Lower lobe of right lung (tissue), 2 donors: ENCODE measurements at regions not wholly inside any gene's neighbourhood (a gene's known extent, or its start where the extent isn't known, plus 50 kb on each side); places are given as distances from the start of the nearest gene placed in this dataset.

ENCODE experiments used
- ATAC-seq, 2 donors: fragments of 200-7000 bp; cut with Tn5 transposase; one replicate each; pipeline ENCODE4 v1.9.1; 2020 to 2022; ENCODE audit warnings: mild to moderate bottlenecking in 2 of 2, moderate library complexity in 2 of 2
- DNase-seq: peaks from one replicate; pipeline ENCODE4 v3.0.0-alpha.2; 2020
- H3K27ac ChIP-seq: fragments of 200-600 bp; one replicate; pipeline ENCODE4 v1.8.0; 2022
- H3K27me3 ChIP-seq: fragments of 200-600 bp; one replicate; pipeline ENCODE4 v1.8.0; 2022; ENCODE audit warnings: low read depth
- H3K36me3 ChIP-seq: fragments of 200-600 bp; one replicate; pipeline ENCODE4 v1.8.0; 2022; ENCODE audit warnings: mild to moderate bottlenecking
- H3K4me1 ChIP-seq: fragments of 200-600 bp; one replicate; pipeline ENCODE4 v1.8.0; 2022
- H3K4me3 ChIP-seq: fragments of 200-600 bp; one replicate; pipeline ENCODE4 v1.8.0; 2022; ENCODE audit warnings: mild to moderate bottlenecking
- H3K9me3 ChIP-seq: fragments of 200-600 bp; one replicate; pipeline ENCODE4 v1.8.0; 2022
- intact Hi-C: fragments of 100-400 bp; cut with DNase I; formaldehyde crosslinking; loops from one replicate; pipeline ENCODE4 v1.11.0; 2022
- TF ChIP-seq, protein P1 (sequence below): fragments of 200-600 bp; IDR thresholded peaks from one replicate; pipeline ENCODE4 v1.8.0; 2022; ENCODE audit warnings: antibody characterized with exemption, mild to moderate bottlenecking
- donor health status: DM: no; HTN: yes; CAD: no; lungs with severe emphysema.

DNA sequence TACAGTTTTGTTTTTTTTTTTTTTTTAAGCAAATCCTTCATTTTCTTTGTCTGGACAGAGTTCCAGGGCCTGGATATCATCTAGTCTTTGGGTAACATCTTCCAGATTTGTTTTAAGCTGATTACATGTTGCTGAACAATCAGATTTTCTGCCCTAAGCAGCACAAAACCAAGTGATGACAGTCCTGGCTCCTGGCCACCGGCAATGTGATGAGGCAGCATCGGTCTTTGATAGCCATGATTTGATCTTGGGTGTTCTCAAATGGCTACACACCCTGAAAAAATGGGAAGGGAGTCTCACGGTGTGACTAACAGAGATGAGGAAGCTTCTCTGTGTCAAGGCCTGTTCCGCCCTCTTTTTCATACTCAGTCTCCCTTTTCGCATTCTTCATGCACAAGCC is 708.6 kb upstream of the ZEB2 start:
- Histone ChIP-seq H3K4me3 (no peak overlapping the region), H3K27ac (no peak overlapping the region), H3K9me3 (no peaks in the 10 kb centered on the region), H3K36me3 (no peaks in the 10 kb centered on the region), H3K27me3 (no peaks in the 10 kb centered on the region), H3K4me1 (no peaks in the 10 kb centered on the region)
- TF ChIP-seq, protein P1, sequence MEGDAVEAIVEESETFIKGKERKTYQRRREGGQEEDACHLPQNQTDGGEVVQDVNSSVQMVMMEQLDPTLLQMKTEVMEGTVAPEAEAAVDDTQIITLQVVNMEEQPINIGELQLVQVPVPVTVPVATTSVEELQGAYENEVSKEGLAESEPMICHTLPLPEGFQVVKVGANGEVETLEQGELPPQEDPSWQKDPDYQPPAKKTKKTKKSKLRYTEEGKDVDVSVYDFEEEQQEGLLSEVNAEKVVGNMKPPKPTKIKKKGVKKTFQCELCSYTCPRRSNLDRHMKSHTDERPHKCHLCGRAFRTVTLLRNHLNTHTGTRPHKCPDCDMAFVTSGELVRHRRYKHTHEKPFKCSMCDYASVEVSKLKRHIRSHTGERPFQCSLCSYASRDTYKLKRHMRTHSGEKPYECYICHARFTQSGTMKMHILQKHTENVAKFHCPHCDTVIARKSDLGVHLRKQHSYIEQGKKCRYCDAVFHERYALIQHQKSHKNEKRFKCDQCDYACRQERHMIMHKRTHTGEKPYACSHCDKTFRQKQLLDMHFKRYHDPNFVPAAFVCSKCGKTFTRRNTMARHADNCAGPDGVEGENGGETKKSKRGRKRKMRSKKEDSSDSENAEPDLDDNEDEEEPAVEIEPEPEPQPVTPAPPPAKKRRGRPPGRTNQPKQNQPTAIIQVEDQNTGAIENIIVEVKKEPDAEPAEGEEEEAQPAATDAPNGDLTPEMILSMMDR = no peak
- intact Hi-C loops = no loop called here
- ATAC-seq (no peak), DNase-seq (no peak)

DNA sequence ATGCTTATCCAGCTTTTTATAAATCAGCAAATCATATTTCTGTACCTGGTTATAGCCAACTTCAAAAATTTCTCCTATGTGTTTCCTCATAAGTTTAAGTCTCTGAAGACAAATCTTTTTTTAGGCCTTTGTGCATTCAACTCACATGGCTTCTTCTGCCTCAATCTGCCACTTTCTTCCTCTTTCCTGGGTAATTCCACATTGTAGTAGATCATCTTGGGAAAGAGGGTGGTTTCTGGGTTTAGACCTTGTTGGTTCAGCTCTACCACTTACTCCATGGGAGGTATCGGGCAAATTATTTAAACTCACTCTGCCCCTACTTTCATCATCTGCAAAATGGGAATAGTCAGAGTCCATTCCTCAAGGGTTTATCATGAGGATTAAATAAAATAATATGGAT is 707.0 kb upstream of the ZEB2 start:
- no peak for DNase-seq
- TF ChIP-seq, protein P1 = no peak
- no peak overlapping the region for H3K4me3 ChIP-seq
- H3K4me1 ChIP-seq = no peaks in the 10 kb centered on the region
- no peak for ATAC-seq
- H3K36me3 ChIP-seq = no peaks in the 10 kb centered on the region
- intact Hi-C loops = no loop called here
- no peak overlapping the region for H3K27ac ChIP-seq
- no peaks in the 10 kb centered on the region for H3K9me3 ChIP-seq
- no peaks in the 10 kb centered on the region for H3K27me3 ChIP-seq

DNA sequence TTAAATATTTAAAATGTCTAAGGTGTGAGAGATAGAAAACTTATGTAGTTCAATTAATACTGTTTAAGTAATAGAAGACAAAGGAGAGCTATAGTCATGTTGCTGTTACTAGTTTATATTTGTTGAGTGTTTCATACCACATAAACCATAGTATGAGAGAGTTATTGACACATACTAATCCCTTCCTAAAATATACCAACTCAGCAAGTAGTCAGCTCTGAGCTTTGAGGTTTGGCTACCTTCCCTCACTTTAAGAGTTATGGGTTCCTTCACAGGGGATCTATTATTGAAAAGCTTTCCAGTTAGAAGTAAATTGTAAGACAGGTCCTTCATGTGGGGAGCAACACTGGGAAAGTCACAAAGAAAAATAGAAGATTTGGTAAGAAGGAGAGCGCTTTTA is 701.6 kb upstream of the ZEB2 start:
- no peak overlapping the region for H3K27ac ChIP-seq
- ATAC-seq (no peak), DNase-seq (no peak)
- no peaks in the 10 kb centered on the region for H3K4me1 ChIP-seq
- H3K36me3 ChIP-seq = no peaks in the 10 kb centered on the region
- H3K9me3 ChIP-seq = no peaks in the 10 kb centered on the region
- H3K4me3 ChIP-seq = no peak overlapping the region
- intact Hi-C loops = no loop called here
- TF ChIP-seq, protein P1 = no peak
- H3K27me3 ChIP-seq = no peaks in the 10 kb centered on the region

DNA sequence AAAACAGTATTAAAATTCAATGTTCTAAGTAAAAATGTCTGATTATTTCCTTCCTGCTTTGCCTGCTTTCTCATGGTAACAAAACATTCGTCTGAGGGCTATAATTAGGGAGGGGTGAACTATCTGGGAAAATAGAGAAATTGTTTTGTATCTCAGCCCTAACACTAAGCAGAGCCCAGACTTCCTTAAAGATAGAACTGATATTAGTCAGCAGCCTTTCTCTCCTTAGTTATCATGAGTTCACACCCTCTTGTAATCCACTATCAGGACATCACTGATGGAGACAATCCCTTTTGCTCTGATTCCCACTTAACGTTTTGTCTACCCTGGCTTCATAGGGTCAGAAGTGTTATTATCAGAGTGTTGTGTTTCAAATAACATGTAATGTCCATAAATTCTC is 701.1 kb upstream of the ZEB2 start:
- no peak for ATAC-seq
- no peak for DNase-seq
- Histone ChIP-seq H3K27me3 (no peaks in the 10 kb centered on the region), H3K9me3 (no peaks in the 10 kb centered on the region), H3K27ac (no peak overlapping the region), H3K4me3 (no peak overlapping the region), H3K36me3 (no peaks in the 10 kb centered on the region), H3K4me1 (no peaks in the 10 kb centered on the region)
- TF ChIP-seq, protein P1 = no peak
- intact Hi-C loops = no loop called here

DNA sequence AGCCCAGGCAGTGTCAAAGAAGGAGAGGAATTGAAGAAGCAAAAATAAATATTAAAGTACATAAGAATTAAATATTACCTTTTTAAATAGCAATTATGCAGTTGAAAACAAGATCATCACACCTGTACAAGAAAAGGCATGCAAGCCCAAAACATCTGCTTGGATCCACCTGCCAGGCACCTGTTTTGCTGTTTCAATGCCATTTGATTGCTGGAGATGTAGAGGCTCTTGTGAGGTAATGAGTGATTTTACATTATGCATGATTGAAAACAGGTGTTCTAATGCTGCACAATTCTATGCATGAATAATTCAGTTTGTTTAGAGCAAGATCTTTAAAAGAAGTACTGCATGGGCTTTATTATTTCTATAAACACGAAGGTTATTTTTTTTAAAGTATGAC is 700.6 kb upstream of the ZEB2 start:
- ATAC-seq = no peak
- intact Hi-C loops = no loop called here
- H3K36me3 ChIP-seq = no peaks in the 10 kb centered on the region
- no peak overlapping the region for H3K4me3 ChIP-seq
- H3K4me1 ChIP-seq = no peaks in the 10 kb centered on the region
- no peaks in the 10 kb centered on the region for H3K27me3 ChIP-seq
- no peak overlapping the region for H3K27ac ChIP-seq
- DNase-seq = no peak
- H3K9me3 ChIP-seq = no peaks in the 10 kb centered on the region
- TF ChIP-seq, protein P1 = no peak

DNA sequence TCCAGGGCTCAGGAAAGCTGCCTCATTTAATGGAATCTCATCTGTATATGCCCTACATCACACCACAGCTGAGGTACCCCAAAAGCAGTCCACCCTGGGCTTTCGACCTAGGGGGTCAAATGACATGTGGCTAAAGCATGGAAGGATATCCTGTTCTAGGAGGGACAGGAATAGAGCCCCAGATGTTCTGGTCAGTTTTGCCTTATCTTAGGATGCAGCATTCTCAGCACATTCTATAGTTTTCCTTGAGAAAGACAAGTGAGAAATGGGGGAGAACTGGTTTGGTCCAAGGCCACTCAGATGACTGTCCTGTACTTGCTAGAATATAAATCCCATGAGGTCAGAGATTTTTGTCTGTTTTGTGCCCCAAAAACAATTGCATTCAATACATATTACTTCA is 688.0 kb upstream of the ZEB2 start:
- H3K9me3 ChIP-seq = no peaks in the 10 kb centered on the region
- H3K36me3 ChIP-seq = no peaks in the 10 kb centered on the region
- H3K27me3 ChIP-seq = no peaks in the 10 kb centered on the region
- intact Hi-C loops = no loop called here
- ATAC-seq (no peak), DNase-seq (no peak)
- H3K4me1 ChIP-seq = no peaks in the 10 kb centered on the region
- TF ChIP-seq, protein P1 = no peak
- H3K27ac ChIP-seq = no peak overlapping the region
- no peak overlapping the region for H3K4me3 ChIP-seq
